ENCODE measurements at regions not wholly inside any gene's neighbourhood (a gene's known extent, or its start where the extent isn't known, plus 50 kb on each side); places are given as distances from the start of the nearest gene placed in this dataset.
A peak's percentile ranks its signal among the peaks of the same experiment; 100 is the strongest.
"Not testable (repeated sequence)": the region's sequence is repeated elsewhere in the genome, so short reads cannot be mapped to it uniquely, and the experiment has no call there.

GRCh38 chr3:75126556-75126955, 512.1 kb upstream of the CNTN3 start:
- no peak for DNase-seq (ENCODE audit: low spot score)

DNA sequence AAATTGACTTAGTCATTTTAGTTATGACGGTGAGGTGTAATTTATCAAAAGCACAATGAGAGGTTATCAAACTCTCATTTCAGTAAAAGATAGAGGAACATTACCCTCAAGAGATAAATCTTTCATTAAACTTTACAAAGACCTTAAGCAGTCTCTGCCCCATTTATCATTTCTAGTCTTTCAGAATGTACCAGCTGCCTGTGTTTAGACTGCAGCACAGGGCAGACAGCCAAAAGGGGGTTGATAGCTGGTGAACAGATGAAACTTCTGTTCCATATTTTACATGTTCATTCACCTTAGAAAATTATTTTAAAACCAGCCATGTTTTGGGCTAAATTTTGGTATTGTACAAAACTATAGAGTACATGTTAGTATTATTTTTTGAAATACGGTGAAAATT, 514.6 kb upstream of the CNTN3 start:
- no peak for DNase-seq (ENCODE audit: low spot score)

GRCh38 chr3:75136100-75136897, 521.8 kb upstream of the CNTN3 start:
- DNase-seq (ENCODE audit: low spot score), result no peak

DNA sequence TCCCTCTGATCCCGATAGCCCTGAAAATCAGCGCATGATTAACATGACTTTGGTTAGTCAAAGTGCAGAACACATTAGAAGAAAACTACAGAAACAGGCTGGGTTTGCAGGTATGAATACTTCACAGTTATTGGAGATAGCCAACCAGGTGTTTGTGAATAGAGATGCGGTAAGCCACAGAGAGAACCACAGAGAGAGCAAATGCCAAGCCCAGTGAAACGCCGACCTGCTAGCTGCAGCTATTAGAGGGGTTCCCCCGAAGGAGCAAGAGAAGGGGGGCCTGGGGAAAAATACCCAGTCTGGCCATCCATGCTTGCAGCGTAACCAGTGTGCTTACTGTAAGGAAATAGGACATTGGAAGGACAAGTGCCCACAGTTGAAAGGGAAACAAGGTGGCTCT, 523.9 kb upstream of the CNTN3 start:
- DNase-seq (ENCODE audit: low spot score), result no peak

- DNase-seq (ENCODE audit: low spot score), result no peak
These were observed 523.1 kb upstream of the FRG2C start for GRCh38 chr3:75140904-75141615.

DNA sequence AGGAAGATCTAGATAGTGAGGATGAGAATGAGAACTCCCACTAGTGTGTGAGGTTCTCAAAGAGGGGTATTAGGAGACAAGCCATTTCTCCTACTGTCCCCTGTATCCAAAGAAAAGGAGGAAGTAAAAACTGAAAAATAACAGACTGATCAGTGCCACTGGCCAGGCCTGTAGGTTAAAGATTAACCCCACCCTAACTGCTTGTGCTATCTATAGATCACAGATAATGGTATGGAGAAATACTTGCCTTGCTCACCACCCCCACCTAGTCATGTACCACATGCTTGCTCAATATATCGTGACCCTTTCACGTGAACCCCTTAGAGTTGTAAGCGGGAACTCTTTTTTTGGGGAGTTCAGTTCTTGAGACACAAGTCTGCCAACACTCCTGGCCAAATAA, 519.7 kb upstream of the FRG2C start:
- no peak for DNase-seq (ENCODE audit: low spot score)

DNA sequence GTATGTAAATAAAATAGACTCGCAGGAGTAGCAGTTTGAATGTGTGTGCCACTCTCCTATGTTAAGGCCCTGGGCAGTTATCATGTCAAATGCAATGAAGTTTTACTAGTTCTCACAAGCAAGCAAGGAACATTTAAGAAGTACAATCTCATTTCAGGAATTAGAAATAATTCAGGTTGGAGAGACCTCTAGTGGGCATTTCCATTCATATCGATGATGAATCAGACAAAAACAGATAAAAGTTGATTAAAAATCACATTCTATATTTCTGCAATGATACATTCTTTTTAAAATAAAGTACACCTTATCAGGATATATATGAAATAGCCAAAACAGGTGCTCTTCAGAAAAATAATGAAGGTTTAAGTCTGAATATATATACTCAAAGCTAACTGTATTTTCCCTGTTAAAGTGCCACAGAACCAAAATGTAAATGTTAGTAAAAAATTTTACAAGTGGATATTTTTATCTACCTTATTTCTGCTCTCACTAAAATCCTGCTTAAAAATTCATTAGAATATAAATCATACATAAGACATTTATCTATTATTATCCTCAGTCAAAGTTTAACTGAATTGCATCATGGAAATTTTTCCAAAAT, 492.4 kb upstream of the FRG2C start:
- DNase-seq (ENCODE audit: low spot score), result peak; percentile 39

DNA sequence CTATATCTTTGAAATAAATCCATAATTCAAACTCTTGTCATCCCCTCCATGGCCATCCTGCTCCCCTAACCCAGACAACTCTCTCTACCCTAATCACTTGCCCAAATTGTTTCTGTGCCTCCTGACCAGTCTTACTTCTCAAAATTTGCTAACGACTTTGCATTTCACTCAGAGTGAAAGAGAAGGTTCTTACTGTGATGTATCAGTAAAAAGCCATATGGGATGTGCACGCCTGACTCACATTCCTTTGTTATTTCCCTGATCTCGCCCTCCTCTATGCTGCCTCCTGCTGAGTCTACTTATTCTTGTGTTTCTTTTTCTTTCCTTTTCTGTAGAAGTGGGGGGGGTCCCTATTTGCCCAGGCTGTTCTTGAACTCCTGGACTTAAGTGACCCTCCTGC, 487.2 kb upstream of the FRG2C start:
- DNase-seq (ENCODE audit: low spot score), result no peak

DNA sequence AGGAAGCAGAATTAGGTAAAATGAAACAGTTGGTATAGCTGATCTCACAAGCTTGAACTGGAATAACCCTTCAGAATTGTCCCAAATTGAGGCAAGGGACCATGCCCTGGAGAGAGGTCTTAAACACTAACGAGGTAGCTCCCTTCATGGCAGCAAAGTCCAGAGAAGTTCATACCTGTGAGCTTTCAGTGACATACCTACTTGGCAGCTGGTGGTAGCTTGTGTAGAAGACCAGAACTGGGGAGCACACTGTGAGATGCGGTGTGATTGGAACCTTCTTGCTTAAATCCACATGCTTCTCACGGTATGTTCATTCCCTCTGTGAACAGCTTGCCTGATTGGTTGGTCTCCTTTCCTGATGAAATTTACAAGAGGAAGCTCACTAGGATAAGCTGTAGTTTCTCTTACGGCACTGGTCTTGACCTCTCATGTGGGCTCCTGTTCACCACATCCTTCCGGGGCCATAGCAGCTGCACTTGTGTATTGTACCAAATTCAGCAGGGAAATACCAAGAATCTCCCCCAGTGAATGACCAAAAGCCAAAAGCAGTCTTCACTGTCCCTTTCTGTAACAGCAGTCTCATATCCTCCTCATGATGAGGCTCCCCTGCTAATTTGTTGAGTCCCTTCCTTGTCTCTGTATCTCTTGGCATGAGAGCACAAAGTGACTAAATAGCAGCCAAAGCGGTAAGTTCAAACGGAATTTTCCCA, 483.7 kb upstream of the FRG2C start:
- DNase-seq (ENCODE audit: low spot score), result no peak

DNA sequence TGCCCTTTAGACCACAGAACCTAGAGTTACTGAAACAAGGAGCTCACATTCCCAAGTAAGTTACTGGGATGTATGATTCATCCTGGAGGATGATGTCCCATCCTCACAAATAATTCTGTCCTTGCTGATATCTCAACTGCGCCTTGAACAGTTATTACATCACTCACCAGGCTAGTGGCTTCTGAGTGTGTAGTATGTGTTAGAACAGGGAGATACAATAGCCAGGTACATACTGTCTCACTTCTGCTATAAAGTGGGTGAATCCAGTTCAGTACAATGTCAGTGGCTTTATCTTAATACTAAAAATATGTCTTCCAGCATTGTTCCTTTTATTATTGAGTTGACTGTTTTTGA, 483.2 kb upstream of the FRG2C start:
- no peak for DNase-seq (ENCODE audit: low spot score)

DNA sequence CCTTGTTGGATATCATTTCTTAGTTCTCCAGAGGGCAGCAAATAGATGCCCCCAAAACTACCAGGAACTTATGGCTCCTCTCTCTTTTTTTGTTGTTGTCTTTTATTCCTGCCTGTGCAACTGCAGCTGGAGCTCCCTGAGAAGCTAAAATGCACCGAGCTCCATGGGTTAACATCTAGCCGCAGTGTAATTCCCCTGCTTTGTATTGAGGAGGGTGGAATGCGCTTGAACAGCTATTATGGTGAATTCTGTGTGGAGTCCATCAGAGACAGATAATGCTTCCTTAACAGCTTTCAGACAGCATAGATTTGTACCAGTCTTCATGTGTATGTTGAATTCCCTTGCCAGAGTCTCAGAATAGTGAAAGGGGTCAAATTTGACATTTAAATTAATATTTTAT, 475.2 kb upstream of the FRG2C start:
- no peak for DNase-seq (ENCODE audit: low spot score)

DNA sequence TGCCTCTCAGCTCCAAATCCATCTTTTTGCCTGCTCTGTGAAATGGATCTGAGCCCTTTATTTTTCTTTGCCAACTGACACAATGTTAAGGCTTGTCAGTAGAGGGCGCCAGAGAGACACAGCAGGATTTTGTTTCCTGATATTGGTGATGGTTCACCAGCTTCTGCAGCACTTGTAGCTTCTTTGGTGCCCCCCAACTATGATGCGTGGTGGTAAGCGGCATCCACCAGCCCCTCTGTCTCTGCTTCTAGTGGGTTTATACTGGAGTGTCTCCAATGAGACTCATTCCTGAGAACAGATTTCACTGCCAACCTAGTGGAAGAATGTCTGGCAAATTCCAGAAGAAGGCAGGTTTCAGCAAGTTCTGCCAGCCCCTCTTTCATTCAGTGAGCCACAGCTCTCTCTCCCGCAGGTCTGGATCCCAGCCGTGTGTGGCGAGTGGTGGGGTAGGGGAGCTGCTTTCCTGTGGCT, 471.9 kb upstream of the FRG2C start:
- DNase-seq (ENCODE audit: low spot score), result peak; percentile 55

GRCh38 chr3:75193797-75194196, 470.3 kb upstream of the FRG2C start:
- no peak for DNase-seq (ENCODE audit: low spot score)

DNA sequence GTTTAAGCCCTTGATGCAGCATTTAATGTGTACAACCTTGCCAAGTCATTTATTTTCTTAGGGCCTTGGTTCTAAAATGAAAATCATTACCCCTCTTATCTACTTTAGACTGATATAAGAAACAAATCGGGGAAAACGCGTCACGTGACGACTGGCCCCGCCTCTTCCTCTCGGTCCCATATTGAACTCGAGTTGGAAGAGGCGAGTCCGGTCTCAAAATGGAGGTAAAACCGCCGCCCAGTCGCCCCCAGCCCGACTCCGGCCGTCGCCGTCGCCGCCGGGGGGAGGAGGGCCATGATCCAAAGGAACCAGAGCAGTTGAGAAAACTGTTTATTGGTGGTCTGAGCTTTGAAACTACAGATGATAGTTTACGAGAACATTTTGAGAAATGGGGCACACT, 449.8 kb upstream of the FRG2C start:
- not testable (repeated sequence) for DNase-seq (ENCODE audit: low spot score)

DNA sequence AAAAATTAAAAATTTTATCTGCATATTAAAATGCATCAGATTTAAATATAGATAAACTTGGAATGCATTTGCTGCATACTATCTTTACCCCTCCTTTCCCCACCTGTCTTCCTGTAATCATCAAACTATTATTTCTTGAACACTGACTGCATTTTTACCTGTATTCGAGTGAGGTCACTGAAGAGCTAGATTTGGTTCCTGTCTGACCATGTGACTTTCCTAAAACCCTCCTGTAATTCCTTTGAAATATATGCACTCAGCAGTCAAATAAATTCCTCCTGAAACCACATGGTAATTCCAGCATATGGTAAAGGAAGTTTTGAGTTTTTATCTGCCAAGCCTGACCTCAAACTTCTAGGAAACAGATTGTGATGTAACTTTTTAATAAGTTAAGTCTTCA, 445.6 kb upstream of the FRG2C start:
- DNase-seq (ENCODE audit: low spot score), result no peak

GRCh38 chr3:75220932-75221331, 443.2 kb upstream of the FRG2C start:
- no peak for DNase-seq (ENCODE audit: low spot score)

DNA sequence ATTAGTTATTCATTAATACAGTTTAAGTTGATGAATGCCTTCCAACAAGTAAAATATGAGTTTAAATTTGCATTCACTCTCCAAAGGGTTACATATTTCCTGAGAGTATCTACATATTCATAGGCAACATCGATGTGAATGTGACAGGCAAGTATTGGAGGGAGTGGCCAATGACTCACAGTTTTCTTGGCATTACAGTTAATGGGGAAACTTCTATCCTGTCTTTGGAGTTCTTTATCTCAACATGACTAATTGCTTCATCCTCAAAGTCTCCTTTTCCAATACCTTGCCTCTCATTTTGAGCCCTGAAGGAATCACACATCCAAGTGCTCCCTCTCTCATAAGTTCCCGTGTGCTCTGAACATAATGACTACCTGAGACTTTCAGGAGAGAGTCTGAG, 439.7 kb upstream of the FRG2C start:
- DNase-seq (ENCODE audit: low spot score), result peak; percentile 2

GRCh38 chr3:75232216-75232615, 431.9 kb upstream of the FRG2C start:
- no peak for DNase-seq (ENCODE audit: low spot score)

GRCh38 chr3:75235631-75236030, 428.5 kb upstream of the FRG2C start:
- DNase-seq (ENCODE audit: low spot score), result no peak

GRCh38 chr3:75237053-75237452, 427.1 kb upstream of the FRG2C start:
- no peak for DNase-seq (ENCODE audit: low spot score)

- DNase-seq (ENCODE audit: low spot score), result no peak
These were observed 426.7 kb upstream of the FRG2C start for GRCh38 chr3:75237477-75237876.

DNA sequence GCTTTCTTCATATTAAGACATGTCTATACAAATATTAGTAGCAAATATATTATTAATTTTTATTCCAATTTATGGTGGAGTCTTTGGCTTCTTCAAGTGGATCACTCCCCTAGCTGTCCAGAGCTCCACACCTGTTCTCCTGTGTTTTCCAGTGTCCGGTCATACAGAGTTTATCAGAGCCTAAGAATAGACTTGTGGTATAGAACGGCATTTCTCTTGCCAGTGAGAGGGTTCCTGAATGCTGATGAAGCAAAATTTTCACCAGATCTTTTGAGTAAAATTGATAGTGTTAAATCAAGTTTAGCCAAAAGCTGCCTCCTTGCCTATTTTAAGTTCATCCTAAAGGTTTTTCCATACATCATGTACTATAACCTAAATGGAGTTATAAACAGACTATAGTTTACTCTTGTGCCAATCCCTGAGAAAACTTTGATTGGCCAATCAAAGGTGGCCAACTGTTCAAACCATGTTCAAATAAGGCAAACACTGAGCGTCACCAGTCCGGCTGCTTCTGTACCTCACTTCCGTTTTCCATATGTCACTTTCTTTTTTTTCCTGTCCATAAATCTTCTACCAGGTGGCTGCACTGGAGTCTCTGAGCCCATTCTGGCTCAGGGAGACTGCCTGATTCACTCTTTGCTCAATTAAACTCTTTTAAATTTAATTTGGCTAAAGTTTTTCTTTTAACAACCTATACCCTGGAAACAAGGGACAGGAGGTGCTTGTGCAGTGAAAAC, 422.7 kb upstream of the FRG2C start:
- not testable (repeated sequence) for DNase-seq (ENCODE audit: low spot score)
